Activated CD4-positive, alpha-beta T cell treated with anti-CD3 and anti-CD28 coated beads, Interleukin-2, amount 10 ng/mL, durations not matched to agents 7 days and 5 days (primary cell): ENCODE measurements at regions not wholly inside any gene's neighbourhood (a gene's known extent, or its start where the extent isn't known, plus 50 kb on each side); places are given as distances from the start of the nearest gene placed in this dataset.

Source experiments
- CTCF ChIA-PET: fragments of 350-600 bp; sonication (Branson Sonifier 250); formaldehyde crosslinking; loops from one replicate; lab custom pipeline; 2021; ENCODE audit warnings: antibody characterized with exemption; lab: Charles Lee
- POLR2A ChIA-PET: fragments of 350-600 bp; sonication (Branson Sonifier 250); formaldehyde crosslinking; loops from one replicate; lab custom pipeline; 2021; ENCODE audit warnings: antibody characterized with exemption; lab: Charles Lee
- DNase-seq: peaks from one replicate; pipeline ENCODE4 v3.0.0-alpha.2; 2020
- H3K27ac Mint-ChIP-seq: one replicate; pipeline ENCODE4 v1.8.0; 2021; ENCODE audit warnings: mild to moderate bottlenecking, moderate library complexity, mixed read lengths
- H3K27me3 Mint-ChIP-seq: one replicate; pipeline ENCODE4 v1.8.0; 2021; ENCODE audit warnings: mixed read lengths
- H3K36me3 Mint-ChIP-seq: one replicate; pipeline ENCODE4 v1.8.0; 2021; ENCODE audit warnings: low read depth, mixed read lengths
- H3K4me1 Mint-ChIP-seq: one replicate; pipeline ENCODE4 v1.8.0; 2021; ENCODE audit warnings: mixed read lengths
- H3K4me3 Mint-ChIP-seq: one replicate; pipeline ENCODE4 v1.8.0; 2021; ENCODE audit warnings: mild to moderate bottlenecking, moderate library complexity, mixed read lengths
- H3K9me3 Mint-ChIP-seq: one replicate; pipeline ENCODE4 v1.8.0; 2021; ENCODE audit warnings: mixed read lengths

GRCh38 chr4:13092702-13093101 lies 391.4 kb downstream of the RAB28 start:
- Mint-ChIP-seq H3K27ac (no peak overlapping the region), H3K4me3 (no peak overlapping the region), H3K4me1 (no peaks in the 10 kb centered on the region), H3K27me3 (no peaks in the 10 kb centered on the region), H3K36me3 (no peaks in the 10 kb centered on the region), H3K9me3 (peaks cover 3% of the 10 kb centered on the region)
- ChIA-PET CTCF (no interaction called here), POLR2A (no interaction called here)
- no peak for DNase-seq

- H3K4me1 Mint-ChIP-seq = no peaks in the 10 kb centered on the region
- no peaks in the 10 kb centered on the region for H3K9me3 Mint-ChIP-seq
- no peak overlapping the region for H3K27ac Mint-ChIP-seq
- CTCF ChIA-PET = no interaction called here
- POLR2A ChIA-PET = no interaction called here
- H3K36me3 Mint-ChIP-seq = no peaks in the 10 kb centered on the region
- no peaks in the 10 kb centered on the region for H3K27me3 Mint-ChIP-seq
- DNase-seq = no peak
- H3K4me3 Mint-ChIP-seq = no peak overlapping the region
These were observed 394.5 kb downstream of the RAB28 start for GRCh38 chr4:13089659-13089998.

- Mint-ChIP-seq H3K4me1 (no peaks in the 10 kb centered on the region), H3K9me3 (no peaks in the 10 kb centered on the region), H3K27ac (no peak overlapping the region), H3K4me3 (no peak overlapping the region), H3K36me3 (no peaks in the 10 kb centered on the region), H3K27me3 (no peaks in the 10 kb centered on the region)
- no peak for DNase-seq
- CTCF ChIA-PET = no interaction called here
- POLR2A ChIA-PET = no interaction called here
These were observed 395.1 kb downstream of the RAB28 start for GRCh38 chr4:13088726-13089658.

DNA sequence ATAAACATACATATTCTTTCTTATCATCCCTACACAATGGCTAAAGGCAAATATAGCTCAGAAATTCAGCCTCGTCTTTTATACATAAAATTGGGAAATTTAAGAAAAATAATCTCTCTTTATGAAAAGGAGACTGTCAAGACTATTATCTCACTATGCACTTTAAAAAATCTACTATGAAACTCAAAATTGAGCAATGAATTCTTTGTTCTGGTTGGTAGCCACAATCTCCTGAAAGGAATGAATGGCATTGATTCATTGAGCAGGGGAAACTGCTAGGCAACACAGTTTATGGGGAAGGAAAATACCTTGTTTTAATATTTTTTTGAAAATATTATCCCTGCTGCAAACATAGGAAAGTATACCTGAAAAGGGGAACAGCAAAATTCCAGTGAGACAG lies 397.1 kb downstream of the RAB28 start:
- POLR2A ChIA-PET = no interaction called here
- Mint-ChIP-seq H3K9me3 (peaks cover 6% of the 10 kb centered on the region), H3K4me1 (no peaks in the 10 kb centered on the region), H3K4me3 (no peak overlapping the region), H3K27ac (no peak overlapping the region), H3K36me3 (no peaks in the 10 kb centered on the region), H3K27me3 (no peaks in the 10 kb centered on the region)
- CTCF ChIA-PET = no interaction called here
- no peak for DNase-seq

DNA sequence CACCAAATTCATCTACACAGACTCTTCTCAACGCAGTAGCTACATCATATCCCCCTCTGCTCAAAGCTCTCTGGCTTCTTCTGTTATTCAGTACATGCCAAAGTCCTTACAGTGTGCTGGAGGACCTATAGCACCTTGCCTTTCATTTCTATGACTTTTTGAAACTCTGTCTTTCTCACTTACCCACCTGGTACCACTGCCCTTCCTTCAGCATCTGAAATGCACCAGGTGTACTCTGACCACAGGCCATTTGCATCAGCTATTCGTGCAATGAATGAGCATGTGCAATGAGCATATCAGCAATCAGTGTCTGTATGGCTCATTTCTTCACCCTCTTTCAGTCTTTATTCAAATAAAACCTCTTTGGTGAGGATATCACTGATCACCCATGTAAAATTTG lies 399.9 kb downstream of the RAB28 start:
- Mint-ChIP-seq H3K27ac (no peak overlapping the region), H3K36me3 (no peaks in the 10 kb centered on the region), H3K9me3 (peaks cover 16% of the 10 kb centered on the region), H3K27me3 (no peaks in the 10 kb centered on the region), H3K4me1 (no peaks in the 10 kb centered on the region), H3K4me3 (no peak overlapping the region)
- CTCF ChIA-PET = no interaction called here
- no peak for DNase-seq
- POLR2A ChIA-PET = no interaction called here

DNA sequence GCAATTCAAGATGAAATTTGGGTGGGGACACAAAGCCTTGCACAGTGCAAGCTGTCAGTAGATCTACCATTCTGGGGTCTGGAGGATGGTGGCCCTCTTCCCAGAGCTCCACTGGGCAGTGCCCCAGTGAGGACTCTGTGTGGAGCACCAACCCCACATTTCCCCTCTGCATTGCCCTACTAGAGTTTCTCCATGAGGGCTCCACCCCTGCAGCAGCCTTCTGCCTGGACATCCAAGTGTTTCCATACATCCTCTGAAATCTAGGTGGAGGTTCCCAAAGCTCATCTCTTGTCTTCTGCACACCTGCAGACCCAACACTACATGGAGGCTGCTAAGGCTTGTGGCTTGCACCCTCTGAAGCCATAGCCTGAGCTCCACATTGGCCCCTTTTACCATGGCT lies 402.3 kb downstream of the RAB28 start:
- ChIA-PET CTCF (no interaction called here), POLR2A (no interaction called here)
- H3K4me1 Mint-ChIP-seq = no peaks in the 10 kb centered on the region
- no peak overlapping the region for H3K4me3 Mint-ChIP-seq
- DNase-seq = no peak
- H3K9me3 Mint-ChIP-seq = peaks cover 16% of the 10 kb centered on the region
- no peaks in the 10 kb centered on the region for H3K27me3 Mint-ChIP-seq
- H3K36me3 Mint-ChIP-seq = no peaks in the 10 kb centered on the region
- H3K27ac Mint-ChIP-seq = no peak overlapping the region

DNA sequence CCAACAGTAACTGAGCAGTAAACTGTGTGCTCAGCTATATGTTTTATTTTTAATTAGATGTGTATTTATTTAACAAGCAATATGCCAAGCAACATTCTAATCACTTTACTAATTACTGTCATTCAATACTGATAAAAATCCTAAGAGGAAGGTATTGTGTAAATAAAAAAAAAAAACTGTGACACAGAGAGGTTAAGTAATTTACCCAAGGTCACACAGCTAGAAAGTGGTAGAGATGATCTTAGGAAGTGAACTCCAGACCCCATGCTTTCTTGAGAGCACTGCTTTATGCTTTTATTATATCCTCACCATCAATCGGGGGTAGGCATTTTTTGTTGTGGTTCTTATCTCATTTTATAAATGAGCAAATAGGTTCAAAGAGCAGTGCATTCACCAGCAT lies 417.1 kb downstream of the RAB28 start:
- POLR2A ChIA-PET = no interaction called here
- H3K4me1 Mint-ChIP-seq = no peaks in the 10 kb centered on the region

GRCh38 chr4:13059019-13059418 lies 425.1 kb downstream of the RAB28 start:
- POLR2A ChIA-PET = no interaction called here
- Mint-ChIP-seq H3K27me3 (no peaks in the 10 kb centered on the region), H3K9me3 (no peaks in the 10 kb centered on the region), H3K27ac (no peak overlapping the region), H3K36me3 (no peaks in the 10 kb centered on the region), H3K4me3 (no peak overlapping the region), H3K4me1 (no peaks in the 10 kb centered on the region)
- CTCF ChIA-PET = no interaction called here
- DNase-seq = no peak

More for the DNA sequence above, 417.1 kb downstream of the RAB28 start:
- H3K9me3 Mint-ChIP-seq = no peaks in the 10 kb centered on the region
- no peak overlapping the region for H3K27ac Mint-ChIP-seq
- CTCF ChIA-PET = interaction anchor here (0.9 kb wide), 2 partner anchors 9 to 89 kb away, joined by 3 to 5 read pairs; no protein-coding TSS in a partner anchor
- H3K27me3 Mint-ChIP-seq = no peaks in the 10 kb centered on the region
- no peak overlapping the region for H3K4me3 Mint-ChIP-seq
- H3K36me3 Mint-ChIP-seq = no peaks in the 10 kb centered on the region
- no peak for DNase-seq

GRCh38 chr4:13056630-13057189 lies 427.4 kb downstream of the RAB28 start:
- Mint-ChIP-seq H3K27ac (no peak overlapping the region), H3K27me3 (no peaks in the 10 kb centered on the region), H3K4me1 (no peaks in the 10 kb centered on the region), H3K9me3 (no peaks in the 10 kb centered on the region), H3K36me3 (no peaks in the 10 kb centered on the region), H3K4me3 (no peak overlapping the region)
- ChIA-PET CTCF (interaction anchor here (1.1 kb wide), 1 partner anchor 13 kb away, joined by 3 read pairs; no protein-coding TSS in a partner anchor), POLR2A (no interaction called here)
- DNase-seq = no peak

DNA sequence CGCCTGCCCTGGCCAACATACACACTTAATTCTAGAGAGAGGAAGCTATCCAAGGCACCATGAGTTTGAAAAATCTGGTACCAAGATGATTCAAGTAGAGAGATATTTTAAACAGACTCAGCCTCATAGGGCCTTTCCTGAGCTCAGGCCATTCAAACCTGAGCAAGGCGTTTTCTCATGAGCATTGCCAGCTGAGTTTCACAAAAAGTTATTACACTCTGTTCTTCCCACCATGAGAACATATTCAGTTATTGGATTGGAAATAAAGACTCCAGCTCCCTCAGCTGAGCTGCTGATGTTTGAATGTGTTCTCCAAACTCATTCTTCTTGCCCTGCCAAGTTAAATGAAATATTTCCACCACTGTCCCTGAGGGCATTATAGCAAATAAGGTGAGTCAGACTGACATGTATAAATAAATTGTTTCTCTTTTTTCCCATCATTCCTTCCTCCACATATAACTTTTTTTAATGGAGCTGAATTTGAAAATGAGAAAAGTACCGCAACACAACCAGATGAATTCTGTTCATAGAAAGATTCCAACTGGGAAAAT lies 429.6 kb downstream of the RAB28 start:
- CTCF ChIA-PET = no interaction called here

DNA sequence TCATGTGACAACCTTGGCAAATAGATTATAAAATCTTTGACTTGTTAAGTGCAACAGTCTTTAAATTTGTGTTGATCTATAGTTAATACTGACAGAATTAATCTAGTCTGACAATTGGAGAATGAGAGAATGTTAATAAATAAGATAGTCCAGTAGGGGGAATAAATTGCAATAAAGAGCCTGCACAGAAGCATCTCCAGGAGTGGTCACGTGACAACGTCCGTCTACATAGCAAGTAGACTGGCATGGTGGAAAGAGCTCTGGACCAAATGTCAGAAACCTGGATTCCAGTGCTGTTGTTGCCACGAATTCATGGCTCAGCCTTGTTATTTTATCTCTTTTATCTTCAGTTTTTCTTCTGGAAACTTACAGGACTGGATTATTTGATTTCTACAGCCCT lies 436.5 kb downstream of the RAB28 start:
- H3K27me3 Mint-ChIP-seq = no peaks in the 10 kb centered on the region
- peaks cover 12% of the 10 kb centered on the region for H3K9me3 Mint-ChIP-seq
- no peak overlapping the region for H3K27ac Mint-ChIP-seq
- ChIA-PET CTCF (no interaction called here), POLR2A (no interaction called here)
- H3K4me3 Mint-ChIP-seq = no peak overlapping the region
- DNase-seq = no peak
- no peaks in the 10 kb centered on the region for H3K4me1 Mint-ChIP-seq
- no peaks in the 10 kb centered on the region for H3K36me3 Mint-ChIP-seq

More for the DNA sequence above, 429.6 kb downstream of the RAB28 start:
- Mint-ChIP-seq H3K27ac (no peak overlapping the region), H3K9me3 (no peaks in the 10 kb centered on the region), H3K4me1 (no peaks in the 10 kb centered on the region), H3K36me3 (no peaks in the 10 kb centered on the region), H3K27me3 (no peaks in the 10 kb centered on the region), H3K4me3 (no peak overlapping the region)
- POLR2A ChIA-PET = no interaction called here
- no peak for DNase-seq

GRCh38 chr4:13036841-13037240 lies 447.3 kb downstream of the RAB28 start:
- Mint-ChIP-seq H3K4me3 (no peak overlapping the region), H3K27ac (no peak overlapping the region), H3K36me3 (no peaks in the 10 kb centered on the region), H3K27me3 (no peaks in the 10 kb centered on the region), H3K4me1 (no peaks in the 10 kb centered on the region), H3K9me3 (peaks cover 4% of the 10 kb centered on the region)
- ChIA-PET POLR2A (no interaction called here), CTCF (no interaction called here)
- DNase-seq = no peak

GRCh38 chr4:13032936-13033335 lies 451.2 kb downstream of the RAB28 start:
- Mint-ChIP-seq H3K9me3 (peaks cover 8% of the 10 kb centered on the region), H3K36me3 (no peaks in the 10 kb centered on the region), H3K4me1 (no peaks in the 10 kb centered on the region), H3K27ac (no peak overlapping the region), H3K27me3 (no peaks in the 10 kb centered on the region), H3K4me3 (no peak overlapping the region)
- ChIA-PET CTCF (no interaction called here), POLR2A (no interaction called here)
- no peak for DNase-seq
